ENCODE measurements at regions not wholly inside any gene's neighbourhood (a gene's known extent, or its start where the extent isn't known, plus 50 kb on each side); places are given as distances from the start of the nearest gene placed in this dataset.

GRCh38 chr17:79680318-79680695, 50.4 kb upstream of the ENPP7 start:
- no peak for TF ChIP-seq EZH2 (IDR thresholded peaks at IDR 0.05; ENCODE audit: borderline replicate concordance)
- TF ChIP-seq CTCF (IDR thresholded peaks at IDR 0.05; ENCODE audit: poor library complexity): no peak
- TF ChIP-seq EZH2phosphoT487 (IDR thresholded peaks at IDR 0.05; ENCODE audit: low read depth, severe bottlenecking, unreplicated experiment): no peak
- WGBS (ENCODE audit: low lambda C conversion rate, missing lambda C conversion rate): 67% methylated on average over 3 of the region's 3 CpGs
- Histone ChIP-seq H3K9me3 (ENCODE audit: low read depth) (no peaks in the 10 kb centered on the region), H3K4me2 (no peak overlapping the region), H3K27ac (no peak overlapping the region), H3K4me1 (ENCODE audit: insufficient read depth) (no peaks in the 10 kb centered on the region), H3K9me2 (replicated peaks; ENCODE audit: insufficient read depth) (no peaks in the 10 kb centered on the region), H2AFZ (no peak overlapping the region), H3K36me3 (replicated peaks; ENCODE audit: insufficient read depth, low read depth) (no peaks in the 10 kb centered on the region), H3K79me2 (no peaks in the 10 kb centered on the region), H4K20me1 (ENCODE audit: insufficient read depth, poor library complexity, severe bottlenecking) (no peaks in the 10 kb centered on the region), H3K4me3 (no peak overlapping the region), H3K27me3 (no peaks in the 10 kb centered on the region)
- no peak for DNase-seq (ENCODE audit: low spot score)

- TF ChIP-seq CTCF (IDR thresholded peaks at IDR 0.05; ENCODE audit: poor library complexity) (no peak), EZH2 (IDR thresholded peaks at IDR 0.05; ENCODE audit: borderline replicate concordance) (no peak), EZH2phosphoT487 (IDR thresholded peaks at IDR 0.05; ENCODE audit: low read depth, severe bottlenecking, unreplicated experiment) (no peak)
- WGBS (ENCODE audit: low lambda C conversion rate, missing lambda C conversion rate): 87% methylated on average over 19 of the region's 19 CpGs
- Histone ChIP-seq H2AFZ (no peak overlapping the region), H3K9me3 (ENCODE audit: low read depth) (no peaks in the 10 kb centered on the region), H3K9me2 (replicated peaks; ENCODE audit: insufficient read depth) (no peaks in the 10 kb centered on the region), H3K36me3 (replicated peaks; ENCODE audit: insufficient read depth, low read depth) (no peaks in the 10 kb centered on the region), H3K27me3 (no peaks in the 10 kb centered on the region), H4K20me1 (ENCODE audit: insufficient read depth, poor library complexity, severe bottlenecking) (no peaks in the 10 kb centered on the region), H3K4me3 (no peak overlapping the region), H3K79me2 (no peaks in the 10 kb centered on the region), H3K27ac (no peak overlapping the region), H3K4me1 (ENCODE audit: insufficient read depth) (no peaks in the 10 kb centered on the region), H3K4me2 (no peak overlapping the region)
- DNase-seq (ENCODE audit: low spot score): no peak
Measured at GRCh38 chr17:79679631-79680317, 51.0 kb upstream of the ENPP7 start.

- Histone ChIP-seq H3K27me3 (no peaks in the 10 kb centered on the region), H4K20me1 (ENCODE audit: insufficient read depth, poor library complexity, severe bottlenecking) (no peaks in the 10 kb centered on the region), H3K79me2 (no peaks in the 10 kb centered on the region), H3K36me3 (replicated peaks; ENCODE audit: insufficient read depth, low read depth) (no peaks in the 10 kb centered on the region), H3K9me2 (replicated peaks; ENCODE audit: insufficient read depth) (no peaks in the 10 kb centered on the region), H3K4me3 (no peak overlapping the region), H2AFZ (no peak overlapping the region), H3K4me1 (ENCODE audit: insufficient read depth) (no peaks in the 10 kb centered on the region), H3K27ac (no peak overlapping the region), H3K4me2 (no peak overlapping the region), H3K9me3 (ENCODE audit: low read depth) (no peaks in the 10 kb centered on the region)
- 79% methylated on average over 12 of the region's 12 CpGs for WGBS (ENCODE audit: low lambda C conversion rate, missing lambda C conversion rate)
- TF ChIP-seq EZH2phosphoT487 (IDR thresholded peaks at IDR 0.05; ENCODE audit: low read depth, severe bottlenecking, unreplicated experiment) (no peak), EZH2 (IDR thresholded peaks at IDR 0.05; ENCODE audit: borderline replicate concordance) (no peak), CTCF (IDR thresholded peaks at IDR 0.05; ENCODE audit: poor library complexity) (no peak)
- DNase-seq (ENCODE audit: low spot score): no peak
Measured at GRCh38 chr17:79678736-79679255, 51.9 kb upstream of the ENPP7 start.
